Epithelial cell of esophagus (primary cell): ENCODE measurements at regions not wholly inside any gene's neighbourhood (a gene's known extent, or its start where the extent isn't known, plus 50 kb on each side); places are given as distances from the start of the nearest gene placed in this dataset.

Experiments used
- DNase-seq: peaks from one replicate; pipeline ENCODE4 v3.0.0; 2010; ENCODE audit warnings: low read depth
- H3K4me3 ChIP-seq: 2 replicates; pipeline ENCODE4 v1.5.1; 2011; ENCODE audit warnings: mild to moderate bottlenecking, low read length, control low read depth
- TF ChIP-seq, protein P1 (sequence below): IDR thresholded peaks from 2 replicates; pipeline ENCODE4 v1.5.1; 2011; ENCODE audit warnings: low read depth, mild to moderate bottlenecking, low read length, control low read depth, inconsistent platforms; ENCODE audit not compliant: insufficient read depth; ENCODE audit errors: missing control alignments

DNA sequence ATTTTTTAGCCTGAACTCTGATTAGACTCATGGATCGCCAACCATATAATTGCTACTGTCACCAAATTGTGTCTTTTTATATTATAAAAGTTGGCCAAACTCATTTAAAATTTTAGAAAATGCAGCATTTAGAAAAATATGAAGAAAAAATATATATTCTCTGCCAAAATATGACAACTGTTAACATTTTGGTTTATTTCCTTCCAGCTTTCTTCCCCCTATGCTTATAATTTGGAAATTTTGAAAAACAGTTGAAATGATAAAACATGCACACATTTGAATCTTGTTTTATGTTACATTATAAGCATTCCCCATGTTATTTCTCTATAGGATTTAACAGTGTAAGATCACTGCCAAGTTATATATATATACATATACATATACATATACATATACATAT, 1112.8 kb downstream of the TUSC7 start:
- no peak for DNase-seq
- H3K4me3 ChIP-seq = no peak overlapping the region
- TF ChIP-seq, protein P1, sequence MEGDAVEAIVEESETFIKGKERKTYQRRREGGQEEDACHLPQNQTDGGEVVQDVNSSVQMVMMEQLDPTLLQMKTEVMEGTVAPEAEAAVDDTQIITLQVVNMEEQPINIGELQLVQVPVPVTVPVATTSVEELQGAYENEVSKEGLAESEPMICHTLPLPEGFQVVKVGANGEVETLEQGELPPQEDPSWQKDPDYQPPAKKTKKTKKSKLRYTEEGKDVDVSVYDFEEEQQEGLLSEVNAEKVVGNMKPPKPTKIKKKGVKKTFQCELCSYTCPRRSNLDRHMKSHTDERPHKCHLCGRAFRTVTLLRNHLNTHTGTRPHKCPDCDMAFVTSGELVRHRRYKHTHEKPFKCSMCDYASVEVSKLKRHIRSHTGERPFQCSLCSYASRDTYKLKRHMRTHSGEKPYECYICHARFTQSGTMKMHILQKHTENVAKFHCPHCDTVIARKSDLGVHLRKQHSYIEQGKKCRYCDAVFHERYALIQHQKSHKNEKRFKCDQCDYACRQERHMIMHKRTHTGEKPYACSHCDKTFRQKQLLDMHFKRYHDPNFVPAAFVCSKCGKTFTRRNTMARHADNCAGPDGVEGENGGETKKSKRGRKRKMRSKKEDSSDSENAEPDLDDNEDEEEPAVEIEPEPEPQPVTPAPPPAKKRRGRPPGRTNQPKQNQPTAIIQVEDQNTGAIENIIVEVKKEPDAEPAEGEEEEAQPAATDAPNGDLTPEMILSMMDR = no peak

DNA sequence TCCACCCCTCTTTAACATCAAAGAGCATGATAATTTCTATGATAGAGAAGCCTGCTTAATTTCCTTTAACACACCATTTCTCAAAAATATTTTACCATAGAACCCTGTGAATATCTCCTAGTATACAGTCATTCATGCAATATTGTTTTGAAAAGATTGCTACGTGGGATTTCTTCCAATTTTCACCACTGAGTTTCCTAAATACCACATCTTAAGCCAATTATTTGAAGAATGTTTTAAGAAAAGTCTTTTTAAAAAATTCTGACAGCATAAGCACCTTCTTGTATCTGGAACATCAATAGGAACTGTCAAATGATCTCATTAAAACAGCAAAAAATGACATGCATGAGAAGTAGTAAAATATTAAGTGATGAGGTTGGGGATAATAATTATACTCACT, 1126.7 kb downstream of the TUSC7 start:
- no peak overlapping the region for H3K4me3 ChIP-seq

DNA sequence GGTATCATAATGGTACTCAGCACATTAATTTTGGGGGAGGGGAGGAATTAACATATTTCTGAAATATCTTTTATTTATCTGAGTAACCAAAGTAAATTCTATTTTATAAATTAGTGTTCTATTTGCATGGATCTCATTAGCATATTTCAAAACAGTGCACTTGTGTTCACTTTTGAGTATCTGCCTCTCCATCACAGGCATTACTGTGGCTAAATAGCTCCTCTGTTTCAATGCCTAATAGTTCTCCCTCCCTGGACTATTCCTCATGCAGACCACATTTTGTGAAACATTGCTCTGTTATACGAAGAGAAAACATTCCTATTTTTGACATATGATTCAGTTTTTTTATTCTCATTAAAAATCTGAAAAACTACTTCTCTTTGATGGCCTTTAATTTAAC, 1127.8 kb downstream of the TUSC7 start:
- TF ChIP-seq, protein P1 = no peak
- no peak overlapping the region for H3K4me3 ChIP-seq
- no peak for DNase-seq

More for the DNA sequence above, 1126.7 kb downstream of the TUSC7 start:
- TF ChIP-seq, protein P1 = no peak
- DNase-seq = no peak

DNA sequence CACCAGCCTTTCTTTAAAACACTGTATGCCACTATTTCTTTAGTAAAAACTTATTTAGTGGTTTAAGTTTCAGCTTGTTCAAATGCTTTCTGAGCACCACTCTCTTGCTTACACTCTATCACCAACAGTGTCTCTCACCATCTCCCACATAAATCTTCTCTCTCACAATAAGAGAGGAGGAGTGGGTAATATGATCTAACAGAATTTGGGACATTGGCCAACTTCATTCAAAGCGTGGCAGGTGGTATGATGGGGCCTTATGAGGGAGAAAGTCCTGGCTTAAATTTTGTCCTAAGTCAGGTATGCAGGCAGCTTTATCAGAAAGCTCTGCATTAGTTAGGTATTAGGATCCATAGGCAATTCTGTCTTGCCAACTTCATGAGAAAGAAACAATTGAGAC, 1132.5 kb downstream of the TUSC7 start:
- TF ChIP-seq, protein P1 = no peak
- no peak overlapping the region for H3K4me3 ChIP-seq
- no peak for DNase-seq

DNA sequence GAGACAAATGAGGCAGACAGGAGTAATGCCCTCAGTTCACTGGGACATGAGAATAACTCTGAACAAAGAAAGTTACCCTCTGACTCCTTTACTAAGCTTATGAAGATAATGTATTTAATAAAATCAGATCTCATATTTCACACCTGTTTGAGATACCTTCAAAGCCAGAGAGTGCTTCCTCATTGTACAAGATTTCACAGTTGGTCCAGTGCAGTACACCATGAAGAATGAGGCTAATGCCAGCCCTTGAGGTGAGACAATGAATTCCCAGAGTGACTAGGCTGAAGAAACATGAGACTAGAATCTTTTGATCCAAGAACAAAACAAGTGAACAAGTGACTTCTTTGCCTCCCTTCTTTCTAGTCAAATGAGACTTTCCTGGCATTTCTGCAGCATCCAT, 1133.8 kb downstream of the TUSC7 start:
- no peak overlapping the region for H3K4me3 ChIP-seq
- TF ChIP-seq, protein P1 = no peak
- DNase-seq = no peak

DNA sequence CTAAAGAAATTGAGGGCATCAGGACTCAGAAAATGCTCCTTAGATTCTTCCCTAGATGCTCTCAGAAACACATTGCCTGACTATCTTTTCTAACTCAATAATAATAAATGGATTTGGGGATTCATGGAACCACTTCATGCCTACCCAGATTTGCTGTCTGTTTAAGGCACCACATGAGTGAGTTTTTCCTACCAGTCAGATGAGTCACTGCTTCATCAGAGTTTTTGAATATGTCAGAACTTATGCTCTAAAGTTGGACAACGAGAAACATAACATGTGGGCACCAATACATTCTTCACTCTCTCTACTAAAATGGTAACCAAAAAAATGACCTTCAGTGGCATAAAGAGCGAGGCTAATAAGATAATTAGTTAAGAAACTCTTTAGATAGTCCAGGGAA, 1135.1 kb downstream of the TUSC7 start:
- DNase-seq = peak; percentile 56
- no peak overlapping the region for H3K4me3 ChIP-seq
- TF ChIP-seq, protein P1 = no peak

DNA sequence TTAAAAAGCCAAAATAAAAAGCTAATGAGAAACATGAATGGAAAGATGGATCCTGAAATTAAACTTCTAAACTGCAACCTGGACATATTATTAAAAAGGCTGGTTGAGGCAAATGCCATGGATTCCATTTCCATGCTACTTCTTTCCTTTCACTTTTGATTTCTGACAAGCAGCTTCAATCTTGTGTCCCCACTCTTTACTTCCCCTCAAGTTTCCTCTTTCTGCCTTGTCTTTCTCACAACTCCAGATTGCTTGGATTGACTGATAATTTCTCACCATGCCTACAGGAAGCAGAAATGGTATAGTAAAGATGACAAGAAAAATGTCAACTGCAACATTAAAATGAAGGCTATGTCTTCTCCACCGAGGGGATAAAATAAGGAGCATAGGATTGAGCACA, 1136.7 kb downstream of the TUSC7 start:
- H3K4me3 ChIP-seq = no peak overlapping the region
- TF ChIP-seq, protein P1 = no peak
- DNase-seq = no peak
